ENCODE measurements at regions not wholly inside any gene's neighbourhood (a gene's known extent, or its start where the extent isn't known, plus 50 kb on each side); places are given as distances from the start of the nearest gene placed in this dataset.

- DNase-seq, result no peak
These were observed 713.4 kb downstream of the TBC1D32 start for GRCh38 chr6:120620900-120621299.

GRCh38 chr6:120615238-120615637 is 719.0 kb downstream of the TBC1D32 start:
- no peak for DNase-seq

GRCh38 chr6:120614723-120615122 is 719.6 kb downstream of the TBC1D32 start:
- no peak for DNase-seq

GRCh38 chr6:120608826-120609225 is 725.5 kb downstream of the TBC1D32 start:
- DNase-seq, result no peak

GRCh38 chr6:120606743-120607142 is 727.5 kb downstream of the TBC1D32 start:
- DNase-seq, result no peak

- no peak for DNase-seq
These were observed 729.8 kb downstream of the TBC1D32 start for GRCh38 chr6:120604510-120604909.

- DNase-seq, result no peak
These were observed 743.7 kb downstream of the TBC1D32 start for GRCh38 chr6:120590611-120591010.

- DNase-seq, result no peak
These were observed 745.9 kb downstream of the TBC1D32 start for GRCh38 chr6:120588424-120588823.

GRCh38 chr6:120587381-120587780 is 746.9 kb downstream of the TBC1D32 start:
- no peak for DNase-seq

GRCh38 chr6:120584111-120584760 is 750.0 kb downstream of the TBC1D32 start:
- DNase-seq, result no peak

GRCh38 chr6:120576061-120576460 is 758.2 kb downstream of the TBC1D32 start:
- DNase-seq, result no peak

GRCh38 chr6:120569714-120570113 is 764.6 kb downstream of the TBC1D32 start:
- DNase-seq, result no peak

GRCh38 chr6:120564779-120565178 is 769.5 kb downstream of the TBC1D32 start:
- DNase-seq, result no peak

- DNase-seq, result no peak
These were observed 776.0 kb downstream of the TBC1D32 start for GRCh38 chr6:120558294-120558693.

GRCh38 chr6:120557554-120557953 is 776.7 kb downstream of the TBC1D32 start:
- DNase-seq, result no peak

GRCh38 chr6:120556491-120556890 is 777.8 kb downstream of the TBC1D32 start:
- no peak for DNase-seq

GRCh38 chr6:120553353-120553752 is 780.9 kb downstream of the TBC1D32 start:
- DNase-seq, result no peak

GRCh38 chr6:120545353-120545752 is 788.9 kb downstream of the TBC1D32 start:
- DNase-seq, result no peak

GRCh38 chr6:120534954-120535353 is 799.3 kb downstream of the TBC1D32 start:
- DNase-seq, result no peak

GRCh38 chr6:120526576-120526975 is 807.7 kb downstream of the TBC1D32 start:
- no peak for DNase-seq

GRCh38 chr6:120514544-120514943 is 819.7 kb downstream of the TBC1D32 start:
- no peak for DNase-seq

- DNase-seq, result no peak
These were observed 822.6 kb downstream of the TBC1D32 start for GRCh38 chr6:120511712-120512111.

GRCh38 chr6:120498711-120499110 is 835.6 kb downstream of the TBC1D32 start:
- no peak for DNase-seq

- no peak for DNase-seq
These were observed 837.6 kb downstream of the TBC1D32 start for GRCh38 chr6:120496661-120497060.

GRCh38 chr6:120493505-120493904 is 840.8 kb downstream of the TBC1D32 start:
- DNase-seq, result no peak

Data from activated CD4-positive, CD25-positive, alpha-beta regulatory T cell (primary cell).